Neuronal stem cell (in vitro differentiated cells): ENCODE measurements at regions not wholly inside any gene's neighbourhood (a gene's known extent, or its start where the extent isn't known, plus 50 kb on each side); places are given as distances from the start of the nearest gene placed in this dataset.
"Not testable (repeated sequence)": the region's sequence is repeated elsewhere in the genome, so short reads cannot be mapped to it uniquely, and the experiment has no call there.

ENCODE experiments used
- DNase-seq: peaks from one replicate; pipeline ENCODE4 v3.0.0-alpha.2; 2013; ENCODE audit warnings: low spot score
- H2AFZ ChIP-seq: one replicate; pipeline ENCODE4 v1.6.1; 2013; ENCODE audit warnings: mild to moderate bottlenecking, low read length, inconsistent platforms
- H2AK5ac ChIP-seq: 2 replicates; pipeline ENCODE4 v1.6.1; 2013; ENCODE audit warnings: low read depth, mild to moderate bottlenecking, inconsistent platforms, low read length, moderate library complexity, mixed read lengths
- H2BK120ac ChIP-seq: 2 replicates; pipeline ENCODE4 v1.6.1; 2013; ENCODE audit warnings: low read depth, mild to moderate bottlenecking, inconsistent platforms, low read length, moderate library complexity, mixed read lengths
- H2BK12ac ChIP-seq: one replicate; pipeline ENCODE4 v1.6.1; 2013; ENCODE audit warnings: low read length, inconsistent platforms
- H2BK15ac ChIP-seq: 2 replicates; pipeline ENCODE4 v1.6.1; 2013; ENCODE audit warnings: mild to moderate bottlenecking, low read length, inconsistent platforms, mixed read lengths
- H2BK5ac ChIP-seq: one replicate; pipeline ENCODE4 v1.6.1; 2013; ENCODE audit warnings: inconsistent platforms, mild to moderate bottlenecking, low read length, moderate library complexity
- H3K14ac ChIP-seq: one replicate; pipeline ENCODE4 v1.6.1; 2013; ENCODE audit warnings: low read length, inconsistent platforms
- H3K18ac ChIP-seq: 2 replicates; pipeline ENCODE4 v1.6.1; 2013; ENCODE audit warnings: low read length, inconsistent platforms
- H3K23ac ChIP-seq: 2 replicates; pipeline ENCODE4 v1.6.1; 2013; ENCODE audit warnings: low read depth, mild to moderate bottlenecking, mixed read lengths, low read length, inconsistent platforms; ENCODE audit not compliant: poor library complexity
- H3K27ac ChIP-seq: replicated peaks from 3 replicates; pipeline ENCODE4 v1.5.1; 2013; ENCODE audit warnings: low read length, inconsistent platforms
- H3K27me3 ChIP-seq, 3 experiments: 2 replicates each; pipeline ENCODE4 v1.6.1; 2013; ENCODE audit warnings: low read length in 3 of 3, mild to moderate bottlenecking in 2 of 3, inconsistent platforms in 1 of 3, low read depth in 1 of 3, mixed read lengths in 1 of 3, moderate library complexity in 1 of 3; ENCODE audit not compliant: control insufficient read depth in 3 of 3, insufficient read depth in 3 of 3
- H3K36me3 ChIP-seq, 2 donors: replicated peaks in 1 of 2; 2 replicates each; pipeline ENCODE4 v1.6.1; 2013; ENCODE audit warnings: low read length in 2 of 2; ENCODE audit not compliant: control insufficient read depth in 2 of 2, insufficient read depth in 2 of 2
- H3K4ac ChIP-seq: 2 replicates; pipeline ENCODE4 v1.6.1; 2013; ENCODE audit warnings: inconsistent platforms, mild to moderate bottlenecking, low read length, moderate library complexity
- H3K4me1 ChIP-seq, 2 donors: 1 replicate in 1 of 2; 2 replicates in 1 of 2; pipeline ENCODE4 v1.6.1; 2013; ENCODE audit warnings: low read length in 2 of 2, low read depth in 1 of 2; ENCODE audit not compliant: control insufficient read depth in 2 of 2, insufficient read depth in 1 of 2
- H3K4me2 ChIP-seq: one replicate; pipeline ENCODE4 v1.6.1; 2013; ENCODE audit warnings: mild to moderate bottlenecking, low read length, inconsistent platforms; ENCODE audit not compliant: insufficient read depth, poor library complexity, severe bottlenecking
- H3K4me3 ChIP-seq, 2 donors: 2 replicates each; pipeline ENCODE4 v1.5.1; 2013; ENCODE audit warnings: low read length in 2 of 2, mild to moderate bottlenecking in 2 of 2, inconsistent platforms in 1 of 2, moderate library complexity in 1 of 2
- H3K79me1 ChIP-seq: one replicate; pipeline ENCODE4 v1.6.1; 2013; ENCODE audit warnings: low read depth, mild to moderate bottlenecking, inconsistent platforms, low read length, moderate library complexity
- H3K9ac ChIP-seq: one replicate; pipeline ENCODE4 v1.6.1; 2013; ENCODE audit warnings: mild to moderate bottlenecking, low read depth, low read length, inconsistent platforms; ENCODE audit not compliant: poor library complexity
- H3K9me3 ChIP-seq, 2 donors: replicated peaks in 1 of 2; 2 replicates each; pipeline versions ENCODE3 to v1.6.1; 2013; ENCODE audit warnings: low read length in 2 of 2, mild to moderate bottlenecking in 2 of 2, inconsistent platforms in 1 of 2, low read depth in 1 of 2, mixed read lengths in 1 of 2, moderate library complexity in 1 of 2; ENCODE audit not compliant: control insufficient read depth in 2 of 2, insufficient read depth in 1 of 2
- H4K8ac ChIP-seq: one replicate; pipeline ENCODE4 v1.6.1; 2013; ENCODE audit warnings: low read depth, mild to moderate bottlenecking, inconsistent platforms, low read length, moderate library complexity
- H4K91ac ChIP-seq: one replicate; pipeline ENCODE4 v1.6.1; 2013; ENCODE audit warnings: low read length, low read depth, mild to moderate bottlenecking, inconsistent platforms; ENCODE audit not compliant: poor library complexity
- WGBS, 2 donors: extraction: QIAGEN DNeasy Blood & Tissue Kit; methylation state at CpG; one replicate each; pipeline ENCODE4 v1.1.7; 2013; ENCODE audit warnings: missing lambda C conversion rate in 2 of 2, mixed read lengths in 1 of 2; ENCODE audit not compliant: insufficient read length in 2 of 2, insufficient replicate concordance in 1 of 2; ENCODE audit errors: extremely low coverage in 2 of 2; 5-methylcytosine and 5-hydroxymethylcytosine counted together

GRCh38 chr6:131478740-131479211 is 94.2 kb upstream of the ARG1 start:
- not testable (repeated sequence) for H3K79me1 ChIP-seq, H3K27me3 ChIP-seq, H3K4me3 ChIP-seq, H2BK15ac ChIP-seq, H4K91ac ChIP-seq, H3K9ac ChIP-seq, H2AK5ac ChIP-seq, H3K4ac ChIP-seq, H3K4me2 ChIP-seq, H2BK5ac ChIP-seq, H3K14ac ChIP-seq, H3K9me3 ChIP-seq, H2BK12ac ChIP-seq, H3K36me3 ChIP-seq, H3K4me1 ChIP-seq, H3K27ac ChIP-seq, H3K23ac ChIP-seq, DNase-seq, H2BK120ac ChIP-seq, H3K18ac ChIP-seq, H4K8ac ChIP-seq
- H2AFZ ChIP-seq = peak overlapping the region; percentile 64
- no CpG with 5 or more reads among the region's 6 CpGs for WGBS, 2 donors

- Histone ChIP-seq H2AFZ (no peak overlapping the region), H3K27me3 (no peaks in the 10 kb centered on the region), H3K27ac (no peak overlapping the region), H3K9ac (no peak overlapping the region), H3K9me3 (no peaks in the 10 kb centered on the region), H3K18ac (no peak overlapping the region), H4K91ac (no peak overlapping the region), H2BK120ac (no peak overlapping the region), H3K4me2 (no peak overlapping the region), H3K36me3 (no peaks in the 10 kb centered on the region), H4K8ac (no peak overlapping the region), H3K79me1 (no peaks in the 10 kb centered on the region), H2BK15ac (no peak overlapping the region), H3K23ac (no peak overlapping the region), H3K4ac (no peak overlapping the region), H3K4me3 (no peak overlapping the region), H3K14ac (no peak overlapping the region), H2AK5ac (no peak overlapping the region), H3K4me1 (no peaks in the 10 kb centered on the region), H2BK5ac (no peak overlapping the region), H2BK12ac (no peak overlapping the region)
- WGBS, 2 donors = no CpG with 5 or more reads among the region's 2 CpGs
- DNase-seq = no peak
Observed at GRCh38 chr6:131486608-131487007, 86.4 kb upstream of the ARG1 start.

GRCh38 chr6:131488780-131489179 is 84.2 kb upstream of the ARG1 start:
- H3K9me3 ChIP-seq = no peaks in the 10 kb centered on the region
- H3K4me1 ChIP-seq = no peaks in the 10 kb centered on the region
- H3K18ac ChIP-seq = no peak overlapping the region
- H4K8ac ChIP-seq = no peak overlapping the region
- no peak overlapping the region for H2AK5ac ChIP-seq
- no peak overlapping the region for H4K91ac ChIP-seq
- no peak overlapping the region for H3K27ac ChIP-seq
- no peak for DNase-seq
- no peaks in the 10 kb centered on the region for H3K27me3 ChIP-seq
- H3K4me3 ChIP-seq = no peak overlapping the region
- no peak overlapping the region for H2BK5ac ChIP-seq
- H3K36me3 ChIP-seq = no peaks in the 10 kb centered on the region
- H2BK15ac ChIP-seq = no peak overlapping the region
- no peaks in the 10 kb centered on the region for H3K79me1 ChIP-seq
- no peak overlapping the region for H2BK12ac ChIP-seq
- no CpG with 5 or more reads among the region's 3 CpGs for WGBS, 2 donors
- H3K23ac ChIP-seq = no peak overlapping the region
- no peak overlapping the region for H3K9ac ChIP-seq
- H3K4ac ChIP-seq = no peak overlapping the region
- H3K4me2 ChIP-seq = no peak overlapping the region
- no peak overlapping the region for H2BK120ac ChIP-seq
- no peak overlapping the region for H3K14ac ChIP-seq
- H2AFZ ChIP-seq = no peak overlapping the region

GRCh38 chr6:131490441-131490840 is 82.6 kb upstream of the ARG1 start:
- Histone ChIP-seq H2BK5ac (no peak overlapping the region), H3K4me3 (no peak overlapping the region), H2AK5ac (no peak overlapping the region), H4K91ac (peak overlapping the region; percentile 35), H3K27ac (no peak overlapping the region), H3K4me2 (no peak overlapping the region), H3K4ac (no peak overlapping the region), H3K9ac (no peak overlapping the region), H3K18ac (no peak overlapping the region), H3K79me1 (no peaks in the 10 kb centered on the region), H3K23ac (no peak overlapping the region), H3K36me3 (no peaks in the 10 kb centered on the region), H3K27me3 (no peaks in the 10 kb centered on the region), H3K4me1 (no peaks in the 10 kb centered on the region), H3K9me3 (no peaks in the 10 kb centered on the region), H4K8ac (no peak overlapping the region), H2AFZ (no peak overlapping the region), H2BK120ac (no peak overlapping the region), H2BK15ac (no peak overlapping the region), H2BK12ac (no peak overlapping the region), H3K14ac (no peak overlapping the region)
- DNase-seq = no peak
- WGBS, 2 donors = no CpG with 5 or more reads among the region's 3 CpGs
